Astrocyte of the cerebellum (primary cell): ENCODE measurements at regions not wholly inside any gene's neighbourhood (a gene's known extent, or its start where the extent isn't known, plus 50 kb on each side); places are given as distances from the start of the nearest gene placed in this dataset.

Source experiments
- DNase-seq: peaks from one replicate; pipeline ENCODE4 v3.0.0-alpha.2; 2011; ENCODE audit warnings: low read depth
- H3K4me3 ChIP-seq: 2 replicates; pipeline ENCODE4 v1.5.1; 2011; ENCODE audit warnings: mild to moderate bottlenecking, low read depth, low read length, moderate library complexity
- in situ Hi-C: cut with HindIII; loops from 2 replicates; pipeline ENCODE4 v1.10.0; 2017; ENCODE audit warnings: low sequenced_read_pairs
- TF ChIP-seq, protein P1 (sequence below): IDR thresholded peaks from 2 replicates; pipeline ENCODE4 v1.5.1; 2012; ENCODE audit warnings: low read length, low read depth, moderate library complexity, mild to moderate bottlenecking; ENCODE audit errors: missing control alignments

DNA sequence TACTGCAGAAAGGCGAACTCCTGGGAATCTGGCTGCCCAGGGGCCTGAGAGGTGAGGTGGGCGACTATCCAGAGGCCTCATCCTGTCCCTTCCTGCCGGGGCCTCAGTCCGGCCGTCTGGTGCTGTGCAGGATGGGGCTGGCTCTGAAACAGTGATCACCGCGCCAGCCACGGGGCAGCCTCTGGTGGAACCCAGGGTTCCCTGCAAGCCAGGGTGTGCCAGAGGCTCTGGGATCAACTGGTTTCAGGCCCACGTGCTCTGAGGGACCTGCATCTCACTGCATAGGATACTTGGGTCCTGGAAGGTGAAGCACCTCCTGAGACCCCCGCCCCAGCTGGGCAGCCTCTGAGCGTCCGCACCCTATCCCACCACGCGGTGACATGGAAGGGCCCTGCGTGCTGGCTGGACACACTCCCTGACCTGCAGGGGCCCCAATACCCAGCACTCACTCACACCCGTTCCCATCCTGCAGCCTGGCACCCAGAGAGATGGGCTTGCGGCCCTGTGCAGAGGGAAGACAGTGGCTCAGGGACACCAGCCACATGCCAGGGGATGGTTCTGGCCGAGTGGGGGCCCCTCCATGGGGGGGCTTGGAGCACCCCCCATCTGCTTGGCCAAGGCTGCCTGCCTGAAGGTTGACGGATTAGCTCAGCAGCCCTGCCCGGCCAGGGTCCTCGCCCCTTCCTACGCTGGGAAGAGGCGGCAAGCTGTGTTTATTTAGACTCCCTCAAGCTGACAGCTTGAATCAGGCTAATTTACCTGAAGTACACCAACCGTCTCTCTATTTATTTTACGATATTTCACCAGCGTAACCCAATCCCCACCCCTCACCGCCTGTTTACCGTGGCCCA is 64.3 kb upstream of the TTC34 start:
- in situ Hi-C loops: no loop called here
- TF ChIP-seq, protein P1, sequence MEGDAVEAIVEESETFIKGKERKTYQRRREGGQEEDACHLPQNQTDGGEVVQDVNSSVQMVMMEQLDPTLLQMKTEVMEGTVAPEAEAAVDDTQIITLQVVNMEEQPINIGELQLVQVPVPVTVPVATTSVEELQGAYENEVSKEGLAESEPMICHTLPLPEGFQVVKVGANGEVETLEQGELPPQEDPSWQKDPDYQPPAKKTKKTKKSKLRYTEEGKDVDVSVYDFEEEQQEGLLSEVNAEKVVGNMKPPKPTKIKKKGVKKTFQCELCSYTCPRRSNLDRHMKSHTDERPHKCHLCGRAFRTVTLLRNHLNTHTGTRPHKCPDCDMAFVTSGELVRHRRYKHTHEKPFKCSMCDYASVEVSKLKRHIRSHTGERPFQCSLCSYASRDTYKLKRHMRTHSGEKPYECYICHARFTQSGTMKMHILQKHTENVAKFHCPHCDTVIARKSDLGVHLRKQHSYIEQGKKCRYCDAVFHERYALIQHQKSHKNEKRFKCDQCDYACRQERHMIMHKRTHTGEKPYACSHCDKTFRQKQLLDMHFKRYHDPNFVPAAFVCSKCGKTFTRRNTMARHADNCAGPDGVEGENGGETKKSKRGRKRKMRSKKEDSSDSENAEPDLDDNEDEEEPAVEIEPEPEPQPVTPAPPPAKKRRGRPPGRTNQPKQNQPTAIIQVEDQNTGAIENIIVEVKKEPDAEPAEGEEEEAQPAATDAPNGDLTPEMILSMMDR: no peak
- no peak overlapping the region for H3K4me3 ChIP-seq
- no peak for DNase-seq

DNA sequence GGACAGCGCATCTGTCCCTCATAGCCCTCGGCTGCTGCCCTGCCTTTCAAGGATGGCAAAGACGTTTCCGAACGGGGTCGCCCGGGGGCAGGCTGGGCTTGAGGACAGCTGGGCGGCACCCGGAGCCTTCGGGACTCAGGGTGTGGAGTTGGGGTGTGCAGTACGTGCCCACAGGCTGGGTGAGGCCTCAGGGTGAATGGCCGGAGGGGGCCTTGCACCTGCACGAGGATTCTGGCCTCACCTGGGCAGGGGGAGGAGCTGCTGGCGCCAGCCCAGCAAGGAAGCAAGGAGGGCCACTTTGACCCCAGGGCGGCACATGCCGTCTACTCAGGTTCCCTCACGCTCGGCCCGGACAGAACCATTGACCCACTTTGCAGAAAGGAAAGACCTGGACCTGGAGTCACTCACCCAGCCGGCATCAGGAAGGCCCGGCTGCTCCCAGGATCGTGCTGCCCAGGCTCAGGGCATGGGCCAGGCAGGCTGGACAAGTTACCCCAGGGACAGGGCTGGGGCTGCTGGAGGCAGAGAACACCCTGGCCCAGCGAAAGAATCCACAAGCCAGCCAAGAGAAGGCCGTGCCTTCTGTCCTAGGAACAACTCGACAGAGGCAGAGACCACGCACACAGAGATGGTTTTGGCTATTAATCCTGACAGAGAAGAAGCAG is 65.1 kb upstream of the TTC34 start:
- no peak for DNase-seq
- TF ChIP-seq, protein P1: no peak
- H3K4me3 ChIP-seq: no peak overlapping the region
- in situ Hi-C loops: no loop called here

- H3K4me3 ChIP-seq: no peak overlapping the region
- in situ Hi-C loops: no loop called here
- DNase-seq: no peak
- TF ChIP-seq, protein P1: no peak
Measured at GRCh38 chr1:2867087-2867425, 65.6 kb upstream of the TTC34 start.

- TF ChIP-seq, protein P1: no peak
- no peak overlapping the region for H3K4me3 ChIP-seq
- DNase-seq: no peak
- in situ Hi-C loops: no loop called here
Measured at GRCh38 chr1:2867861-2868260, 66.4 kb upstream of the TTC34 start.

DNA sequence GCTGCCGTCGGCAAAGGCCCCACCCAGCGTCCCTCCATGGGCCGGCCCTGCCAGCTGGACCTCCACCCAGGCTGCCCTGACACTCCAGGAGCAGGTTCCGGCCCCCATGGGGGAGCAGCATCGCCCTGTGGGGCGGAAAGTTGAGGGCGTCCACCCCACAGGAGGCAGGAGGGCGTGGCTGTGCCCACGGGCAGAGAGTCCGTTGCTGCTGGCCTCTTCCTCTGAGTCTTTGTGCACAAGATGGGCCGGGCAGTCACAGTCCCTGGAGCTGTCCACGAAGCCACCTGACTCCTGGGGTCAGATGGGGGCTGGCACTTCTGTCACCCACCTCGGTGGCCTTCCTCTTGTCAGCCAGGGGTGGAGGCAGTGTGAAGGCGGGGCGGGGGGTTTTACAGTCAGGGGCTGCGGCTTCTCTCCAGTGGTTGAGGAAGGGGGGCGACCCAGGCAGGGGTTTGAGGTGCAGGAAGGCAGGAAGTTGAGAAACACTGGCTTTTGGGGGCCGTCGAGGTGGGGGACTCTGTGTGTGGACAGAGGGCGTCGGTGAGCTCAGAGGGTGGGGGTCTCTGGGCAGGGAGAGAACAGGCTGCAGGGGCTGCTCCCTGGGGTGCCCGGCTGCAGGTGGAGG is 67.2 kb upstream of the TTC34 start:
- H3K4me3 ChIP-seq: no peak overlapping the region
- no peak for DNase-seq
- TF ChIP-seq, protein P1: no peak
- in situ Hi-C loops: no loop called here

GRCh38 chr1:2871246-2871815 is 69.8 kb upstream of the TTC34 start:
- no peak for DNase-seq
- TF ChIP-seq, protein P1: no peak
- in situ Hi-C loops: no loop called here
- no peak overlapping the region for H3K4me3 ChIP-seq
